ENCODE measurements at regions not wholly inside any gene's neighbourhood (a gene's known extent, or its start where the extent isn't known, plus 50 kb on each side); places are given as distances from the start of the nearest gene placed in this dataset.

DNA sequence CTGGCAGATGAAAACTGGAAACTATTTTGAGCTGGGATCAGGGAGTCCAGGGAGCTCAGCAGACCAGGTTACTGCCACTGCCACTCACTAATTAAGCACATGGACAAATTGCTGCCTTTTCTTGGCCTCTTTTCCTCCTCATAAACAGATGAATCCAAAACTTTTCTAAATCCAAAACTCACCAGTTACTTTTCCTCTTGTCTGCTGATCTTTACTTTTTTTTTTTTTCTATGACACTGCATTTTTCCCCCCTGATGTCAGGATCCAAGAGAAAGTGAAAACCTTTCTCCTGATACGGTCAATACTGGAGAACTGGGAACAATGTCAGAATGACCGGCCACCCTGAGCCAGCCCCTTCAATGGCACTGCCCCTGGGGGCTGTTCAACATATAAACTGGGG, 405.8 kb downstream of the DUSP10 start:
- H3K9ac ChIP-seq (ENCODE audit: extremely low read depth, low read length, poor library complexity, severe bottlenecking): no peak overlapping the region
- no peak overlapping the region for H3K4me3 ChIP-seq (ENCODE audit: low read length)
- H3K27ac ChIP-seq (ENCODE audit: low read depth, low read length): peak overlapping the region; percentile 5
- no peaks in the 10 kb centered on the region for H3K36me3 ChIP-seq (ENCODE audit: control insufficient read depth, insufficient read depth, low read length)
- no peak overlapping the region for H3K4me3 Mint-ChIP-seq
- H3K27me3 ChIP-seq (ENCODE audit: control insufficient read depth, insufficient read depth, low read length, poor library complexity, severe bottlenecking): no peaks in the 10 kb centered on the region
- H3K27ac Mint-ChIP-seq: peak overlapping the region; percentile 36
- H3K4me1 Mint-ChIP-seq: peaks cover 21% of the 10 kb centered on the region
- 67 to 87% methylated on average over 1 to 2 of the region's 2 CpGs for WGBS, 2 experiments (ENCODE audit: insufficient coverage in 1 of 2, insufficient read length in 1 of 2)
- no peak for DNase-seq
- H3K9me3 ChIP-seq (ENCODE audit: control insufficient read depth, low read length): peaks cover 28% of the 10 kb centered on the region
- no peaks in the 10 kb centered on the region for H3K4me1 ChIP-seq (ENCODE audit: control insufficient read depth, insufficient read depth, low read length)
- TF ChIP-seq, protein P1, sequence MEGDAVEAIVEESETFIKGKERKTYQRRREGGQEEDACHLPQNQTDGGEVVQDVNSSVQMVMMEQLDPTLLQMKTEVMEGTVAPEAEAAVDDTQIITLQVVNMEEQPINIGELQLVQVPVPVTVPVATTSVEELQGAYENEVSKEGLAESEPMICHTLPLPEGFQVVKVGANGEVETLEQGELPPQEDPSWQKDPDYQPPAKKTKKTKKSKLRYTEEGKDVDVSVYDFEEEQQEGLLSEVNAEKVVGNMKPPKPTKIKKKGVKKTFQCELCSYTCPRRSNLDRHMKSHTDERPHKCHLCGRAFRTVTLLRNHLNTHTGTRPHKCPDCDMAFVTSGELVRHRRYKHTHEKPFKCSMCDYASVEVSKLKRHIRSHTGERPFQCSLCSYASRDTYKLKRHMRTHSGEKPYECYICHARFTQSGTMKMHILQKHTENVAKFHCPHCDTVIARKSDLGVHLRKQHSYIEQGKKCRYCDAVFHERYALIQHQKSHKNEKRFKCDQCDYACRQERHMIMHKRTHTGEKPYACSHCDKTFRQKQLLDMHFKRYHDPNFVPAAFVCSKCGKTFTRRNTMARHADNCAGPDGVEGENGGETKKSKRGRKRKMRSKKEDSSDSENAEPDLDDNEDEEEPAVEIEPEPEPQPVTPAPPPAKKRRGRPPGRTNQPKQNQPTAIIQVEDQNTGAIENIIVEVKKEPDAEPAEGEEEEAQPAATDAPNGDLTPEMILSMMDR (conservative IDR thresholded peaks at IDR 0.05): no peak
- H3K36me3 Mint-ChIP-seq (ENCODE audit: low read depth): peaks cover 22% of the 10 kb centered on the region
- H3K27me3 Mint-ChIP-seq (ENCODE audit: insufficient read depth): no peaks in the 10 kb centered on the region
- H3K9me3 Mint-ChIP-seq: peaks cover 26% of the 10 kb centered on the region

DNA sequence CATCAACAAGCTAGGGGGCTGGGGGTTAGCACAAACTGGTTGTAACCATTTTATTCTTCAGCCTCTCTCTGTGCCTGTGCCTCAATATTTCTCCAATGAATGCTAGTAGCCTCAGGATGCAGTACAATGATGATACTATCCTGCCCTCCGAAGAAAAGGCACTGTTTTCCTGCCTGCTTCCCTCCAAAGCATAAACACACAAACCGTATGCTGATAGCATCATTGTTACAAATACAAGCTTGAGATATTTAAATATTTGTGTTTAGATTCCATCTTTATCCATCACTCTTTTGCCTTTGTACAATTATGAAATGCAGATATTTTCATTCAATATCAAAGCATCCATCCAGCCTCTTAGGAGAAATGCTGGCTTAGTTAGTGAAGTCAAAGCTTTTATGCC, 404.8 kb downstream of the DUSP10 start:
- Mint-ChIP-seq H3K27me3 (ENCODE audit: insufficient read depth) (no peaks in the 10 kb centered on the region), H3K4me3 (no peak overlapping the region), H3K4me1 (peaks cover 21% of the 10 kb centered on the region), H3K36me3 (ENCODE audit: low read depth) (peaks cover 18% of the 10 kb centered on the region), H3K9me3 (peaks cover 18% of the 10 kb centered on the region), H3K27ac (no peak overlapping the region)
- H3K27ac ChIP-seq (ENCODE audit: low read depth, low read length): no peak overlapping the region
- H3K9me3 ChIP-seq (ENCODE audit: control insufficient read depth, low read length): peaks cover 19% of the 10 kb centered on the region
- H3K4me1 ChIP-seq (ENCODE audit: control insufficient read depth, insufficient read depth, low read length): no peaks in the 10 kb centered on the region
- no peaks in the 10 kb centered on the region for H3K27me3 ChIP-seq (ENCODE audit: control insufficient read depth, insufficient read depth, low read length, poor library complexity, severe bottlenecking)
- TF ChIP-seq, protein P1 (conservative IDR thresholded peaks at IDR 0.05): no peak
- WGBS, 2 experiments (ENCODE audit: insufficient coverage in 1 of 2, insufficient read length in 1 of 2): 93% methylated on average over 2 of the region's 2 CpGs; no CpG with 5 or more reads in 1 of the 2 experiments
- no peak overlapping the region for H3K4me3 ChIP-seq (ENCODE audit: low read length)
- no peaks in the 10 kb centered on the region for H3K36me3 ChIP-seq (ENCODE audit: control insufficient read depth, insufficient read depth, low read length)
- no peak for DNase-seq
- H3K9ac ChIP-seq (ENCODE audit: extremely low read depth, low read length, poor library complexity, severe bottlenecking): no peak overlapping the region

DNA sequence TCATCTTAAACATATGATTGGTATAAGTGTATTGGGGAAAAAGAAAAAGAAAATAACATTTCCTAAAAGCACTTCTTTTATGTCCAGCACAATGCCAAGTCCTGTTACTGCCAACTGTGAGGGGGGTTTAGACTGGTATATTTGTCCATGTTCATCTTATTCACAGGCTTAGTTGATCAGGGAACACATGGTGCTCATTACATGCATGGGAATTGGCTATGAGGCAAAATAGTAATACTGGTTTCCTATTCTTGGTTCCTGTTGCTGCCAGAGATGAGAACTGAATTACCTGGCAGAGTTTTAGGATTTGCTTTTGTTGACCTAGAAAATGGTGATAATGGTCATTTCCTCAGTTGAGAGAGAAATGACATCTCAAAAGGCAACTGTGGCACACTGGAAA, 398.8 kb downstream of the DUSP10 start:
- no peak overlapping the region for H3K27ac Mint-ChIP-seq
- no peak for DNase-seq
- Histone ChIP-seq H3K27me3 (ENCODE audit: control insufficient read depth, insufficient read depth, low read length, poor library complexity, severe bottlenecking) (no peaks in the 10 kb centered on the region), H3K27ac (ENCODE audit: low read depth, low read length) (no peak overlapping the region), H3K9me3 (ENCODE audit: control insufficient read depth, low read length) (no peaks in the 10 kb centered on the region), H3K4me3 (ENCODE audit: low read length) (no peak overlapping the region), H3K4me1 (ENCODE audit: control insufficient read depth, insufficient read depth, low read length) (peaks cover 6% of the 10 kb centered on the region), H3K36me3 (ENCODE audit: control insufficient read depth, insufficient read depth, low read length) (no peaks in the 10 kb centered on the region), H3K9ac (ENCODE audit: extremely low read depth, low read length, poor library complexity, severe bottlenecking) (no peak overlapping the region)
- TF ChIP-seq, protein P1 (conservative IDR thresholded peaks at IDR 0.05): no peak
- peaks cover 10% of the 10 kb centered on the region for H3K4me1 Mint-ChIP-seq
- H3K36me3 Mint-ChIP-seq (ENCODE audit: low read depth): no peaks in the 10 kb centered on the region
- H3K4me3 Mint-ChIP-seq: no peak overlapping the region
- H3K9me3 Mint-ChIP-seq: no peaks in the 10 kb centered on the region
- H3K27me3 Mint-ChIP-seq (ENCODE audit: insufficient read depth): no peaks in the 10 kb centered on the region
